Central memory CD8-positive, alpha-beta T cell (primary cell): ENCODE measurements at regions not wholly inside any gene's neighbourhood (a gene's known extent, or its start where the extent isn't known, plus 50 kb on each side); places are given as distances from the start of the nearest gene placed in this dataset.

Source experiments
- ATAC-seq: fragments of 150-1000 bp; cut with Tn5 transposase; replicated peaks from 2 replicates; pipeline ENCODE4 v1.10.0; 2022; ENCODE audit warnings: mild to moderate bottlenecking, moderate FRiP score, moderate number of reproducible peaks; ENCODE audit not compliant: poor library complexity, severe bottlenecking; ENCODE audit errors: extremely low read depth
- DNase-seq, 2 donors: peaks; one replicate each; pipeline ENCODE4 v3.0.0; 2021; ENCODE audit warnings: low spot score in 2 of 2
- H3K27ac Mint-ChIP-seq: one replicate; pipeline ENCODE4 v1.8.0; 2022; ENCODE audit warnings: low read depth, mild to moderate bottlenecking, moderate library complexity, mixed read lengths
- H3K27me3 Mint-ChIP-seq: one replicate; pipeline ENCODE4 v1.8.0; 2022; ENCODE audit warnings: mixed read lengths
- H3K36me3 Mint-ChIP-seq: one replicate; pipeline ENCODE4 v1.8.0; 2022; ENCODE audit warnings: mild to moderate bottlenecking, moderate library complexity, mixed read lengths; ENCODE audit not compliant: insufficient read depth
- H3K4me1 Mint-ChIP-seq: one replicate; pipeline ENCODE4 v1.8.0; 2022; ENCODE audit warnings: mixed read lengths
- H3K4me3 Mint-ChIP-seq: one replicate; pipeline ENCODE4 v1.8.0; 2022; ENCODE audit warnings: mild to moderate bottlenecking, moderate library complexity, mixed read lengths
- H3K9me3 Mint-ChIP-seq: one replicate; pipeline ENCODE4 v1.8.0; 2022; ENCODE audit warnings: mixed read lengths

- Mint-ChIP-seq H3K27me3 (peaks cover 10% of the 10 kb centered on the region), H3K27ac (no peak overlapping the region), H3K36me3 (no peaks in the 10 kb centered on the region), H3K4me3 (no peak overlapping the region), H3K4me1 (no peaks in the 10 kb centered on the region), H3K9me3 (no peaks in the 10 kb centered on the region)
- ATAC-seq: no peak
- DNase-seq: no peak
These were observed 178.8 kb downstream of the DACT1 start for GRCh38 chr14:58816416-58817115.

GRCh38 chr14:58817846-58818245 lies 180.1 kb downstream of the DACT1 start:
- Mint-ChIP-seq H3K4me1 (no peaks in the 10 kb centered on the region), H3K9me3 (no peaks in the 10 kb centered on the region), H3K27me3 (peaks cover 10% of the 10 kb centered on the region), H3K27ac (no peak overlapping the region), H3K4me3 (no peak overlapping the region), H3K36me3 (peaks cover 1% of the 10 kb centered on the region)
- DNase-seq (no peak), ATAC-seq (no peak)

GRCh38 chr14:58820032-58820431 lies 182.3 kb downstream of the DACT1 start:
- DNase-seq: no peak
- Mint-ChIP-seq H3K9me3 (no peaks in the 10 kb centered on the region), H3K4me3 (no peak overlapping the region), H3K36me3 (peaks cover 1% of the 10 kb centered on the region), H3K27ac (no peak overlapping the region), H3K4me1 (no peaks in the 10 kb centered on the region), H3K27me3 (peaks cover 10% of the 10 kb centered on the region)
- no peak for ATAC-seq

- DNase-seq (no peak), ATAC-seq (no peak)
- Mint-ChIP-seq H3K27me3 (peaks cover 10% of the 10 kb centered on the region), H3K27ac (no peak overlapping the region), H3K4me1 (no peaks in the 10 kb centered on the region), H3K4me3 (no peak overlapping the region), H3K36me3 (peaks cover 1% of the 10 kb centered on the region), H3K9me3 (peaks cover 6% of the 10 kb centered on the region)
These were observed 183.7 kb downstream of the DACT1 start for GRCh38 chr14:58821421-58821820.

GRCh38 chr14:58822856-58823255 lies 185.1 kb downstream of the DACT1 start:
- ATAC-seq (no peak), DNase-seq (no peak)
- no peak overlapping the region for H3K4me3 Mint-ChIP-seq
- no peaks in the 10 kb centered on the region for H3K4me1 Mint-ChIP-seq
- peaks cover 6% of the 10 kb centered on the region for H3K9me3 Mint-ChIP-seq
- H3K36me3 Mint-ChIP-seq: peaks cover 1% of the 10 kb centered on the region
- H3K27ac Mint-ChIP-seq: no peak overlapping the region
- H3K27me3 Mint-ChIP-seq: peaks cover 10% of the 10 kb centered on the region

GRCh38 chr14:58823312-58823711 lies 185.6 kb downstream of the DACT1 start:
- Mint-ChIP-seq H3K27ac (no peak overlapping the region), H3K4me3 (no peak overlapping the region), H3K27me3 (peaks cover 8% of the 10 kb centered on the region), H3K36me3 (peaks cover 1% of the 10 kb centered on the region), H3K4me1 (no peaks in the 10 kb centered on the region), H3K9me3 (peaks cover 6% of the 10 kb centered on the region)
- DNase-seq (no peak), ATAC-seq (no peak)

- no peak for DNase-seq
- peaks cover 6% of the 10 kb centered on the region for H3K9me3 Mint-ChIP-seq
These were observed 186.3 kb downstream of the DACT1 start for GRCh38 chr14:58824106-58824505.

GRCh38 chr14:58824796-58825195 lies 187.0 kb downstream of the DACT1 start:
- no peak overlapping the region for H3K4me3 Mint-ChIP-seq
- H3K36me3 Mint-ChIP-seq: peaks cover 1% of the 10 kb centered on the region
- H3K27ac Mint-ChIP-seq: no peak overlapping the region
- no peak for DNase-seq
- peaks cover 6% of the 10 kb centered on the region for H3K9me3 Mint-ChIP-seq
- ATAC-seq: no peak
- no peaks in the 10 kb centered on the region for H3K27me3 Mint-ChIP-seq
- H3K4me1 Mint-ChIP-seq: no peaks in the 10 kb centered on the region

More at GRCh38 chr14:58824106-58824505, 186.3 kb downstream of the DACT1 start:
- H3K4me3 Mint-ChIP-seq: no peak overlapping the region
- no peak overlapping the region for H3K27ac Mint-ChIP-seq
- H3K36me3 Mint-ChIP-seq: peaks cover 1% of the 10 kb centered on the region
- H3K4me1 Mint-ChIP-seq: no peaks in the 10 kb centered on the region
- H3K27me3 Mint-ChIP-seq: peaks cover under 1% of the 10 kb centered on the region
- ATAC-seq: no peak

GRCh38 chr14:58825606-58826005 lies 187.8 kb downstream of the DACT1 start:
- Mint-ChIP-seq H3K36me3 (peaks cover 1% of the 10 kb centered on the region), H3K27me3 (no peaks in the 10 kb centered on the region), H3K4me1 (no peaks in the 10 kb centered on the region), H3K9me3 (peaks cover 6% of the 10 kb centered on the region), H3K4me3 (no peak overlapping the region), H3K27ac (no peak overlapping the region)
- DNase-seq (no peak), ATAC-seq (no peak)

GRCh38 chr14:58826845-58827686 lies 189.3 kb downstream of the DACT1 start:
- Mint-ChIP-seq H3K27me3 (no peaks in the 10 kb centered on the region), H3K4me3 (no peak overlapping the region), H3K36me3 (peaks cover 1% of the 10 kb centered on the region), H3K9me3 (peaks cover 6% of the 10 kb centered on the region), H3K27ac (no peak overlapping the region), H3K4me1 (no peaks in the 10 kb centered on the region)
- no peak for DNase-seq
- ATAC-seq: no peak

- ATAC-seq: no peak
- Mint-ChIP-seq H3K36me3 (no peaks in the 10 kb centered on the region), H3K27ac (no peak overlapping the region), H3K4me3 (no peak overlapping the region), H3K27me3 (no peaks in the 10 kb centered on the region), H3K9me3 (peaks cover 6% of the 10 kb centered on the region), H3K4me1 (no peaks in the 10 kb centered on the region)
- DNase-seq: no peak
These were observed 190.5 kb downstream of the DACT1 start for GRCh38 chr14:58828298-58828697.

- Mint-ChIP-seq H3K4me1 (no peaks in the 10 kb centered on the region), H3K36me3 (no peaks in the 10 kb centered on the region), H3K9me3 (peaks cover 6% of the 10 kb centered on the region), H3K27me3 (no peaks in the 10 kb centered on the region), H3K4me3 (no peak overlapping the region), H3K27ac (no peak overlapping the region)
- DNase-seq (no peak), ATAC-seq (no peak)
These were observed 191.8 kb downstream of the DACT1 start for GRCh38 chr14:58829594-58829993.

GRCh38 chr14:58830121-58830520 lies 192.4 kb downstream of the DACT1 start:
- Mint-ChIP-seq H3K9me3 (peaks cover 6% of the 10 kb centered on the region), H3K27me3 (no peaks in the 10 kb centered on the region), H3K4me3 (no peak overlapping the region), H3K36me3 (no peaks in the 10 kb centered on the region), H3K4me1 (no peaks in the 10 kb centered on the region), H3K27ac (no peak overlapping the region)
- DNase-seq: no peak
- no peak for ATAC-seq
